SH-SY5Y (cell line): ENCODE measurements at regions not wholly inside any gene's neighbourhood (a gene's known extent, or its start where the extent isn't known, plus 50 kb on each side); places are given as distances from the start of the nearest gene placed in this dataset.

Source experiments
- GATA2 ChIP-seq: IDR thresholded peaks from 2 replicates; pipeline ENCODE4 v1.6.1; 2011; ENCODE audit warnings: mild to moderate bottlenecking, low read depth, low read length
- GATA3 ChIP-seq: IDR thresholded peaks from 2 replicates; pipeline ENCODE4 v1.6.1; 2011; ENCODE audit warnings: low read depth, mild to moderate bottlenecking, low read length, moderate library complexity

- TF ChIP-seq GATA3 (no peak), GATA2 (no peak)
These were observed 241.7 kb upstream of the PDE3A start for GRCh38 chr12:20126601-20127000.
